B cell (primary cell): ENCODE measurements at regions not wholly inside any gene's neighbourhood (a gene's known extent, or its start where the extent isn't known, plus 50 kb on each side); places are given as distances from the start of the nearest gene placed in this dataset.
A peak's percentile ranks its signal among the peaks of the same experiment; 100 is the strongest.
"Not testable (repeated sequence)": the region's sequence is repeated elsewhere in the genome, so short reads cannot be mapped to it uniquely, and the experiment has no call there.

Source experiments
- ATAC-seq: fragments of 200-7000 bp; cut with Tn5 transposase; one replicate; pipeline ENCODE4 v1.10.0; 2021; ENCODE audit warnings: low read depth, mild to moderate bottlenecking, moderate number of reproducible peaks, moderate library complexity
- CTCF ChIA-PET: fragments of 350-600 bp; sonication (Branson Sonifier 250); formaldehyde crosslinking; loops from one replicate; lab custom pipeline; 2021; ENCODE audit warnings: antibody characterized with exemption, inconsistent platforms; lab: Charles Lee
- POLR2A ChIA-PET: fragments of 350-600 bp; sonication (Branson Sonifier 250); formaldehyde crosslinking; loops from one replicate; lab custom pipeline; 2021; ENCODE audit warnings: antibody characterized with exemption; lab: Charles Lee
- DNase-seq: peaks from one replicate; pipeline ENCODE4 v3.0.0; 2013
- H2AFZ ChIP-seq: 2 replicates; pipeline ENCODE4 v1.6.1; 2012; ENCODE audit warnings: mild to moderate bottlenecking, low read depth, low read length; ENCODE audit not compliant: insufficient read depth, poor library complexity, severe bottlenecking
- H3K27ac ChIP-seq, 2 donors: 1 replicate in 1 of 2; 2 replicates in 1 of 2; pipeline ENCODE4 v1.5.1; 2012 to 2013; ENCODE audit warnings: low read length in 2 of 2, mild to moderate bottlenecking in 2 of 2, moderate library complexity in 1 of 2
- H3K27me3 ChIP-seq, 4 experiments: fragments of 200-600 bp in 1 of 4; sonication (generic) in 1 of 4; replicated peaks in 1 of 4; 1 replicate in 2 of 4; 2 replicates in 2 of 4; pipeline versions ENCODE4 v1.6.1 to v1.7.0; 2013 to 2016; ENCODE audit warnings: low read length in 3 of 4, mild to moderate bottlenecking in 2 of 4, mixed read lengths in 1 of 4, moderate library complexity in 1 of 4; ENCODE audit not compliant: insufficient read depth in 4 of 4, control insufficient read depth in 3 of 4; ENCODE audit errors: control extremely low read depth in 1 of 4
- H3K36me3 ChIP-seq, 2 experiments: replicated peaks in 1 of 2; 1 replicate in 1 of 2; 2 replicates in 1 of 2; pipeline versions ENCODE4 v1.6.1 to v1.7.1; 2013; ENCODE audit warnings: low read length in 1 of 2; ENCODE audit not compliant: insufficient read depth in 2 of 2, control insufficient read depth in 1 of 2; ENCODE audit errors: control extremely low read depth in 1 of 2, extremely low read depth in 1 of 2
- H3K4me1 ChIP-seq, 2 donors: fragments of 200-600 bp in 1 of 2; sonication (generic) in 1 of 2; 1 replicate in 1 of 2; 2 replicates in 1 of 2; pipeline versions ENCODE4 v1.5.1 to v1.6.1; 2013 to 2017; ENCODE audit warnings: low read length in 2 of 2; ENCODE audit not compliant: control insufficient read depth in 2 of 2, insufficient read depth in 2 of 2
- H3K4me2 ChIP-seq: replicated peaks from 2 replicates; pipeline ENCODE3; 2012; ENCODE audit warnings: mild to moderate bottlenecking, low read depth, low read length; ENCODE audit not compliant: poor library complexity, severe bottlenecking
- H3K4me3 ChIP-seq, 5 experiments: fragments of 200-600 bp in 1 of 5; sonication (generic) in 1 of 5; 1 replicate in 3 of 5; 2 replicates in 2 of 5; pipeline versions ENCODE4 v1.5.1 to v1.7.0; 2011 to 2016; ENCODE audit warnings: low read length in 4 of 5, mild to moderate bottlenecking in 4 of 5, low read depth in 2 of 5, control low read depth in 1 of 5, moderate library complexity in 1 of 5; ENCODE audit not compliant: insufficient read depth in 1 of 5; ENCODE audit errors: control extremely low read depth in 1 of 5, extremely low read depth in 1 of 5
- H3K79me2 ChIP-seq: fragments of 200-600 bp; sonication (generic); one replicate; pipeline ENCODE4 v1.6.0; 2016; ENCODE audit warnings: low read length; ENCODE audit not compliant: control insufficient read depth, insufficient read depth
- H3K9ac ChIP-seq: fragments of 200-600 bp; sonication (generic); 2 replicates; pipeline ENCODE4 v1.6.1; 2017; ENCODE audit warnings: mild to moderate bottlenecking, low read length, moderate library complexity
- H3K9me3 ChIP-seq, 3 donors: one replicate each; pipeline versions ENCODE4 v1.6.1 to v1.7.1; 2013; ENCODE audit warnings: low read length in 2 of 3; ENCODE audit not compliant: control insufficient read depth in 2 of 3, insufficient read depth in 1 of 3; ENCODE audit errors: control extremely low read depth in 1 of 3
- H4K20me1 ChIP-seq: 2 replicates; pipeline ENCODE4 v1.6.0; 2012; ENCODE audit warnings: mild to moderate bottlenecking, low read length; ENCODE audit not compliant: insufficient read depth, control insufficient read depth, poor library complexity, severe bottlenecking
- H3K27ac Mint-ChIP-seq: one replicate; pipeline ENCODE4 v1.8.0; 2021; ENCODE audit warnings: mixed read lengths
- H3K27me3 Mint-ChIP-seq: one replicate; pipeline ENCODE4 v1.8.0; 2021; ENCODE audit warnings: mixed read lengths
- H3K4me1 Mint-ChIP-seq: one replicate; pipeline ENCODE4 v1.8.0; 2021; ENCODE audit warnings: mixed read lengths
- H3K4me3 Mint-ChIP-seq: one replicate; pipeline ENCODE4 v1.8.0; 2021; ENCODE audit warnings: mixed read lengths
- H3K9me3 Mint-ChIP-seq: one replicate; pipeline ENCODE4 v1.8.0; 2022; ENCODE audit warnings: mixed read lengths; ENCODE audit not compliant: insufficient read depth
- CTCF ChIP-seq: fragments of 200-600 bp; IDR thresholded peaks from one replicate; pipeline ENCODE4 v1.8.0; 2022; ENCODE audit warnings: antibody characterized with exemption, mild to moderate bottlenecking
- WGBS: methylation state at CpG from one replicate; pipeline ENCODE4 v1.1.5; 2013; ENCODE audit warnings: missing lambda C conversion rate; ENCODE audit not compliant: insufficient coverage; 5-methylcytosine and 5-hydroxymethylcytosine counted together
- intact Hi-C: fragments of 100-400 bp; cut with micrococcal nuclease; formaldehyde crosslinking; loops from one replicate; pipeline ENCODE4 v1.10.0; 2022

GRCh38 chr20:29519610-29520241 is 1737.7 kb upstream of the DEFB115 start:
- H3K27me3 Mint-ChIP-seq, H3K9me3 ChIP-seq, H3K4me1 Mint-ChIP-seq, H3K9me3 Mint-ChIP-seq, H3K4me2 ChIP-seq, H3K36me3 ChIP-seq, H3K4me3 Mint-ChIP-seq, H3K27ac Mint-ChIP-seq, H3K9ac ChIP-seq, H3K27me3 ChIP-seq, CTCF ChIA-PET, intact Hi-C loops, H2AFZ ChIP-seq, H3K27ac ChIP-seq, H4K20me1 ChIP-seq, H3K79me2 ChIP-seq, H3K4me1 ChIP-seq, ATAC-seq, POLR2A ChIA-PET, H3K4me3 ChIP-seq: not testable (repeated sequence)
- DNase-seq: peak; percentile 4
- no CpG with 5 or more reads among the region's 5 CpGs for WGBS
- TF ChIP-seq CTCF: peak; percentile 11

GRCh38 chr20:29533566-29534177 is 1723.8 kb upstream of the DEFB115 start:
- H3K27me3 Mint-ChIP-seq, H3K27ac Mint-ChIP-seq, H3K4me3 ChIP-seq, H2AFZ ChIP-seq, H3K9me3 Mint-ChIP-seq, H3K4me3 Mint-ChIP-seq, ATAC-seq, H3K4me1 ChIP-seq, H4K20me1 ChIP-seq, H3K79me2 ChIP-seq, intact Hi-C loops, H3K4me2 ChIP-seq, POLR2A ChIA-PET, H3K36me3 ChIP-seq, H3K27me3 ChIP-seq, H3K4me1 Mint-ChIP-seq, CTCF ChIA-PET, H3K9ac ChIP-seq, H3K27ac ChIP-seq, DNase-seq, H3K9me3 ChIP-seq: not testable (repeated sequence)
- 77% methylated on average over 3 of the region's 4 CpGs for WGBS

- H3K27me3 Mint-ChIP-seq, H3K27ac Mint-ChIP-seq, H3K4me3 ChIP-seq, DNase-seq, H3K27me3 ChIP-seq, ATAC-seq, H3K4me3 Mint-ChIP-seq, H3K4me2 ChIP-seq, H4K20me1 ChIP-seq, H3K9ac ChIP-seq, H3K36me3 ChIP-seq, H3K9me3 ChIP-seq, H3K79me2 ChIP-seq, H3K4me1 ChIP-seq, H3K4me1 Mint-ChIP-seq, POLR2A ChIA-PET, intact Hi-C loops, H2AFZ ChIP-seq, H3K27ac ChIP-seq, CTCF ChIA-PET, H3K9me3 Mint-ChIP-seq: not testable (repeated sequence)
- 53% methylated on average over 21 of the region's 44 CpGs for WGBS
Measured at GRCh38 chr20:29566901-29567635, 1690.4 kb upstream of the DEFB115 start.
